Progenitor cell of endocrine pancreas (in vitro differentiated cells): ENCODE measurements at regions not wholly inside any gene's neighbourhood (a gene's known extent, or its start where the extent isn't known, plus 50 kb on each side); places are given as distances from the start of the nearest gene placed in this dataset.

Experiments used
- DNase-seq: peaks from one replicate; pipeline ENCODE4 v3.0.0; 2021; ENCODE audit warnings: low spot score; ENCODE audit not compliant: unreplicated experiment
- H3K27ac Mint-ChIP-seq: 2 replicates; pipeline ENCODE4 v1.8.0; 2021; ENCODE audit warnings: mild to moderate bottlenecking, moderate library complexity, mixed read lengths
- H3K27me3 Mint-ChIP-seq: 2 replicates; pipeline ENCODE4 v1.8.0; 2021; ENCODE audit warnings: mixed read lengths
- H3K36me3 Mint-ChIP-seq: 2 replicates; pipeline ENCODE4 v1.8.0; 2022; ENCODE audit warnings: mixed read lengths; ENCODE audit not compliant: insufficient read depth
- H3K4me1 Mint-ChIP-seq: 2 replicates; pipeline ENCODE4 v1.8.0; 2021; ENCODE audit warnings: low read depth, mixed read lengths
- H3K4me3 Mint-ChIP-seq: 2 replicates; pipeline ENCODE4 v1.8.0; 2021; ENCODE audit warnings: low read depth, mild to moderate bottlenecking, moderate library complexity, mixed read lengths
- H3K9me3 Mint-ChIP-seq: 2 replicates; pipeline ENCODE4 v1.8.0; 2021; ENCODE audit warnings: low read depth, mixed read lengths
- CTCF ChIP-seq: fragments of 200-600 bp; sonication (generic); IDR thresholded peaks from one replicate; pipeline ENCODE4 v1.5.0; 2021; ENCODE audit warnings: antibody characterized with exemption, mild to moderate bottlenecking; ENCODE audit not compliant: unreplicated experiment

DNA sequence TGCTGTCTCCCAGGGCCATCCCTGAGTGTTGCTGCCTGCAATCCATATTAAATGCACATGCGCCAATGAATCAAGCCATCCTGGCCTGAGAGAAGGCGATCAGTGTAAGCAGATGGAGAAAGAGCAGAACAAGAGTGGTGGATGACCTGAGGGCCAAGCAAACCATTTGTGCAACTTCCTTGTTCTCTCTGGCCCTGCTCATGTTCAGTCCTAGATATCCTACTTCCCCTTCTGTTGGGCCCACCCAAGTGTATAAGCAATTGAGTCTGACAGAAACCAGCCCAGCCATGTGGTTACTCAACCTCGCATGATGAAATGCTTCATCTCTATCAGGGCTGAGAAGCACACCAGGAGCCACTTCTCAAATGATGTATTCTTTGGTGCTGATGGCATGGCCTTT, 383.1 kb upstream of the ID2 start:
- no peak overlapping the region for H3K27ac Mint-ChIP-seq
- no peak overlapping the region for H3K4me3 Mint-ChIP-seq
- H3K9me3 Mint-ChIP-seq: peaks cover 6% of the 10 kb centered on the region
- no peak for DNase-seq
- no peak for TF ChIP-seq CTCF
- peaks cover 4% of the 10 kb centered on the region for H3K27me3 Mint-ChIP-seq
- no peaks in the 10 kb centered on the region for H3K36me3 Mint-ChIP-seq
- H3K4me1 Mint-ChIP-seq: no peaks in the 10 kb centered on the region

GRCh38 chr2:8300216-8300615, 381.6 kb upstream of the ID2 start:
- H3K9me3 Mint-ChIP-seq: peaks cover 6% of the 10 kb centered on the region
- H3K27ac Mint-ChIP-seq: no peak overlapping the region
- DNase-seq: no peak
- H3K4me3 Mint-ChIP-seq: no peak overlapping the region
- H3K27me3 Mint-ChIP-seq: no peaks in the 10 kb centered on the region
- no peaks in the 10 kb centered on the region for H3K4me1 Mint-ChIP-seq
- no peak for TF ChIP-seq CTCF
- H3K36me3 Mint-ChIP-seq: no peaks in the 10 kb centered on the region

DNA sequence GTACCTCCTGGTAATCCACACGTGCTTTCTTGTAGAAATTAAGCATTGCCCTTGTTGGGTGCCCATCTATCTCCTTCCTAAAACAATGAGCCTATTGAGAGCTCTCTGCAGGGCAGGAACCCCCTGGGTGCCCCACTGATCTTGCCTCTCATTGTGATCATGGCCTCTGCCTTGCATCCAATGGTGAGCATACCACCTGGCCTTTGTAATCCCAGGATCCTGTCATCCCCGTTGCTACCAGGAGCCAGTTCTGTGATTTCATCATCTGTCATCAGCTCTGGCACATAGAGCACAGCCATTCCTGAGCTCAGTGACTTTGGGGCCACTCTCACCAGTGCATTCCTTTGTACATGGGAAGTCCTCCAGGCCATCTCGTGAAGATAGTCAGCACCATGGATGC, 381.0 kb upstream of the ID2 start:
- no peaks in the 10 kb centered on the region for H3K4me1 Mint-ChIP-seq
- H3K27ac Mint-ChIP-seq: no peak overlapping the region
- H3K27me3 Mint-ChIP-seq: no peaks in the 10 kb centered on the region
- H3K4me3 Mint-ChIP-seq: no peak overlapping the region
- H3K9me3 Mint-ChIP-seq: peaks cover 6% of the 10 kb centered on the region
- no peaks in the 10 kb centered on the region for H3K36me3 Mint-ChIP-seq
- no peak for DNase-seq
- TF ChIP-seq CTCF: no peak

- H3K27me3 Mint-ChIP-seq: peaks cover 2% of the 10 kb centered on the region
- H3K4me3 Mint-ChIP-seq: no peak overlapping the region
- no peaks in the 10 kb centered on the region for H3K36me3 Mint-ChIP-seq
- no peak for TF ChIP-seq CTCF
- H3K27ac Mint-ChIP-seq: no peak overlapping the region
- DNase-seq: no peak
- H3K9me3 Mint-ChIP-seq: peaks cover 6% of the 10 kb centered on the region
- no peaks in the 10 kb centered on the region for H3K4me1 Mint-ChIP-seq
These were observed 378.5 kb upstream of the ID2 start for GRCh38 chr2:8303322-8303832.

DNA sequence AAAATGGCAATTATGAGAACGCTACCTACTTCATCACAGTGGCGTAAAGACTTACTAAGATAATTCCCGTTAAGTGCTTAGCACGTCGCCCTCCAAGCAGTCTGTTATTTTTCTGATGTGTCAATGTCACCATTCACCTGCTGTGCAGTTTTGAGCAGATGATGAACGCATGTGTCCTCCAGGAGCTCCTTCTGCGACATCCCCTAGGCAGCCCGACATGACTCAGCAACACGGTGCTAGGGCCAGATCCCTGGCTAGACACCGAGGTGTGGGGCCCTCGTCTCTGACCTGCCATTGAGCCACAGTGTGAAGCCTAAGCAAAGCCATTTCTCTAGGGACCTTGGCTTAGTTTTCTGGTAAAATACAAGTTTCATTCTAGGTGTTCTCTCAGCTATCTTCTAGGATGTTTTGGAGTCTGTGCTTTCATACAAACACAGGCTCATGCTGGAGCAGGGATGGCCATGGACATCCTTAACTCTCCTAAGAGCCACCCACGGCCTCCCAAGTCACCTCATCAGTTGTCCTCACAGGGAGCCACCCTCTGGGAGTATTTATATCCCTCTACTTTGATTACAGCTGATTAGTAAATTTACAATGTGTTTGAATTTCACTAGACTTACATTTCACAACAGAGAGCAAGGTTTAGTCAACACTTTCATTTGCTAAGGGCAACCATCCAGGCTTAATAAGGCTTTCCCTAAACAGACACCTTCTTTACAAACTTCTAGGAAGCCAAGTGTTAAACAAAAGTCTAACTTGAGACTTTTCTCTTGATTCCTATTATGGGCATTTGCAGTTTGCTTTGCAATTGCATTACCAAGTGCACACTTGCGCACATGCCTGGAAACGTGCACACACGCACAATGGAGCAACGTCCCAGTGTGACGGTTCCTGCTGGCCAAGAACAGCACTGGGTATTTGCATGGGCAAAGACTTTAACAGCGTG, 376.8 kb upstream of the ID2 start:
- H3K27me3 Mint-ChIP-seq: peaks cover 6% of the 10 kb centered on the region
- no peak for TF ChIP-seq CTCF
- DNase-seq: no peak
- no peaks in the 10 kb centered on the region for H3K4me1 Mint-ChIP-seq
- no peak overlapping the region for H3K27ac Mint-ChIP-seq
- H3K4me3 Mint-ChIP-seq: no peak overlapping the region
- H3K36me3 Mint-ChIP-seq: no peaks in the 10 kb centered on the region
- peaks cover 6% of the 10 kb centered on the region for H3K9me3 Mint-ChIP-seq
